SK-N-SH treated with all-trans-retinoic acid at 6 μM for 48 hours (cell line): ENCODE measurements at regions not wholly inside any gene's neighbourhood (a gene's known extent, or its start where the extent isn't known, plus 50 kb on each side); places are given as distances from the start of the nearest gene placed in this dataset.

ENCODE experiments used
- ATAC-seq: fragments of 200-7000 bp; cut with Tn5 transposase; 3 replicates; pipeline ENCODE4 v1.9.1; 2020; ENCODE audit warnings: mild to moderate bottlenecking, moderate library complexity
- BACH2 ChIP-seq: fragments of 250-450 bp; sonication (Bioruptor Pico); IDR thresholded peaks from 2 replicates; pipeline ENCODE4 v1.9.0; 2021; ENCODE audit warnings: mild to moderate bottlenecking, borderline replicate concordance
- CREB5 ChIP-seq: fragments of 250-450 bp; sonication (Bioruptor Pico); IDR thresholded peaks from 2 replicates; pipeline ENCODE4 v1.5.1; 2020; ENCODE audit warnings: low read depth, mild to moderate bottlenecking, moderate library complexity
- CSDC2 ChIP-seq: fragments of 250-450 bp; sonication (Bioruptor Pico); IDR thresholded peaks from 2 replicates; pipeline ENCODE4 v1.5.0; 2020; ENCODE audit warnings: mild to moderate bottlenecking, moderate library complexity
- CSRNP3 ChIP-seq: fragments of 250-450 bp; sonication (Bioruptor Pico); IDR thresholded peaks from 2 replicates; pipeline ENCODE4 v1.5.1; 2021; ENCODE audit warnings: mild to moderate bottlenecking, moderate library complexity
- ESRRG ChIP-seq: fragments of 250-450 bp; sonication (Bioruptor Pico); IDR thresholded peaks from 2 replicates; pipeline ENCODE4 v1.6.1; 2021; ENCODE audit warnings: mild to moderate bottlenecking
- GLIS3 ChIP-seq: fragments of 250-450 bp; sonication (Bioruptor Pico); IDR thresholded peaks from 2 replicates; pipeline ENCODE4 v1.5.0; 2020; ENCODE audit warnings: mild to moderate bottlenecking, moderate library complexity
- ISL1 ChIP-seq: fragments of 250-450 bp; sonication (Bioruptor Pico); IDR thresholded peaks from 2 replicates; pipeline ENCODE4 v2.1.2; 2022; ENCODE audit warnings: mild to moderate bottlenecking, moderate library complexity
- OSR1 ChIP-seq: fragments of 250-450 bp; sonication (Bioruptor Pico); IDR thresholded peaks from 2 replicates; pipeline ENCODE4 v1.8.0; 2022; ENCODE audit warnings: moderate library complexity, mild to moderate bottlenecking, inconsistent platforms
- PATZ1 ChIP-seq: fragments of 250-450 bp; sonication (Bioruptor Pico); IDR thresholded peaks from 2 replicates; pipeline ENCODE4 v1.8.0; 2020; ENCODE audit warnings: mild to moderate bottlenecking, moderate library complexity, borderline replicate concordance
- POU6F1 ChIP-seq: fragments of 250-450 bp; sonication (Bioruptor Pico); IDR thresholded peaks from 2 replicates; pipeline ENCODE4 v1.8.0; 2021; ENCODE audit warnings: low read depth, mild to moderate bottlenecking, moderate library complexity, borderline replicate concordance
- PPARA ChIP-seq: fragments of 250-450 bp; sonication (Bioruptor Pico); IDR thresholded peaks from 2 replicates; pipeline ENCODE4 v1.5.0; 2020; ENCODE audit warnings: mild to moderate bottlenecking, borderline replicate concordance
- RARB ChIP-seq: fragments of 250-450 bp; sonication (Bioruptor Pico); IDR thresholded peaks from 2 replicates; pipeline ENCODE4 v1.8.0; 2021; ENCODE audit warnings: mild to moderate bottlenecking, moderate library complexity
- SNAI2 ChIP-seq: fragments of 250-450 bp; sonication (Bioruptor Pico); IDR thresholded peaks from 2 replicates; pipeline ENCODE4 v1.5.0; 2020; ENCODE audit warnings: mild to moderate bottlenecking, moderate library complexity
- TCF4 ChIP-seq: fragments of 250-450 bp; sonication (Bioruptor Pico); IDR thresholded peaks from 2 replicates; pipeline ENCODE4 v1.8.0; 2021; ENCODE audit warnings: mild to moderate bottlenecking, moderate library complexity, borderline replicate concordance
- TOX ChIP-seq: fragments of 250-450 bp; sonication (Bioruptor Pico); IDR thresholded peaks from 2 replicates; pipeline ENCODE4 v1.8.0; 2021; ENCODE audit warnings: mild to moderate bottlenecking, moderate library complexity, borderline replicate concordance
- TSHZ2 ChIP-seq: fragments of 250-450 bp; sonication (Bioruptor Pico); IDR thresholded peaks from 2 replicates; pipeline ENCODE4 v1.5.0; 2020; ENCODE audit warnings: mild to moderate bottlenecking, moderate library complexity
- ZC3H10 ChIP-seq: fragments of 250-450 bp; sonication (Bioruptor Pico); IDR thresholded peaks from 2 replicates; pipeline ENCODE4 v1.5.1; 2021; ENCODE audit warnings: mild to moderate bottlenecking, moderate library complexity
- ZFP3 ChIP-seq: fragments of 250-450 bp; sonication (Bioruptor Pico); IDR thresholded peaks from 2 replicates; pipeline ENCODE4 v1.5.0; 2020; ENCODE audit warnings: mild to moderate bottlenecking, moderate library complexity
- ZFP30 ChIP-seq: fragments of 450-650 bp; formaldehyde crosslinking; IDR thresholded peaks from 2 replicates; pipeline ENCODE4 v1.5.0; 2022; ENCODE audit warnings: mild to moderate bottlenecking, moderate library complexity
- ZNF565 ChIP-seq: fragments of 450-650 bp; formaldehyde crosslinking; conservative IDR thresholded peaks from 2 replicates; pipeline ENCODE4 v1.5.0; 2020; ENCODE audit warnings: low read depth, mild to moderate bottlenecking, moderate library complexity
- ZNF70 ChIP-seq: fragments of 450-650 bp; formaldehyde crosslinking; IDR thresholded peaks from 2 replicates; pipeline ENCODE4 v1.5.0; 2020; ENCODE audit warnings: mild to moderate bottlenecking, moderate library complexity
- ZNF8 ChIP-seq: fragments of 450-650 bp; formaldehyde crosslinking; IDR thresholded peaks from 2 replicates; pipeline ENCODE4 v1.5.0; 2020; ENCODE audit warnings: mild to moderate bottlenecking, moderate library complexity

- ATAC-seq = no peak
Measured at GRCh38 chr12:126507231-126507630, 1442.0 kb downstream of the AACS start.

GRCh38 chr12:126509572-126509971, 1444.3 kb downstream of the AACS start:
- no peak for ATAC-seq
- TF ChIP-seq ZFP30 (CRISPR knock-in tag) = no peak
- TF ChIP-seq RARB (CRISPR knock-in tag) = no peak
- no peak for TF ChIP-seq PATZ1 (CRISPR knock-in tag)
- TF ChIP-seq TSHZ2 (CRISPR knock-in tag) = no peak
- no peak for TF ChIP-seq ISL1 (CRISPR knock-in tag)
- no peak for TF ChIP-seq CREB5 (CRISPR knock-in tag)
- TF ChIP-seq PPARA (CRISPR knock-in tag) = no peak
- no peak for TF ChIP-seq ESRRG (CRISPR knock-in tag)
- TF ChIP-seq OSR1 = no peak
- TF ChIP-seq TCF4 (CRISPR knock-in tag) = no peak
- TF ChIP-seq ZFP3 (CRISPR knock-in tag) = no peak
- no peak for TF ChIP-seq CSRNP3 (CRISPR knock-in tag)
- no peak for TF ChIP-seq CSDC2
- TF ChIP-seq BACH2 (CRISPR knock-in tag) = no peak
- TF ChIP-seq, all 23 proteins: peak for 0

More at GRCh38 chr12:126507231-126507630, 1442.0 kb downstream of the AACS start:
- TF ChIP-seq ISL1 (CRISPR knock-in tag) (no peak), ZNF565 (CRISPR knock-in tag) (no peak), CSRNP3 (CRISPR knock-in tag) (no peak), ZC3H10 (CRISPR knock-in tag) (no peak), ESRRG (CRISPR knock-in tag) (no peak)

- ATAC-seq = no peak
- no peak for TF ChIP-seq BACH2 (CRISPR knock-in tag)
- no peak for TF ChIP-seq OSR1
- TF ChIP-seq ESRRG (CRISPR knock-in tag) = no peak
- no peak for TF ChIP-seq SNAI2 (CRISPR knock-in tag)
- TF ChIP-seq PPARA (CRISPR knock-in tag) = no peak
- TF ChIP-seq ZFP3 (CRISPR knock-in tag) = no peak
- no peak for TF ChIP-seq CSDC2
- no peak for TF ChIP-seq RARB (CRISPR knock-in tag)
- TF ChIP-seq TCF4 (CRISPR knock-in tag) = no peak
- no peak for TF ChIP-seq TOX
- no peak for TF ChIP-seq TSHZ2 (CRISPR knock-in tag)
- TF ChIP-seq POU6F1 (CRISPR knock-in tag) = no peak
- TF ChIP-seq ZNF565 (CRISPR knock-in tag) = no peak
- no peak for TF ChIP-seq GLIS3
- TF ChIP-seq ZNF70 = no peak
- no peak for TF ChIP-seq ZNF8 (CRISPR knock-in tag)
- no peak for TF ChIP-seq CSRNP3 (CRISPR knock-in tag)
Measured at GRCh38 chr12:126510630-126511029, 1445.4 kb downstream of the AACS start.
